ENCODE measurements at regions not wholly inside any gene's neighbourhood (a gene's known extent, or its start where the extent isn't known, plus 50 kb on each side); places are given as distances from the start of the nearest gene placed in this dataset.

DNA sequence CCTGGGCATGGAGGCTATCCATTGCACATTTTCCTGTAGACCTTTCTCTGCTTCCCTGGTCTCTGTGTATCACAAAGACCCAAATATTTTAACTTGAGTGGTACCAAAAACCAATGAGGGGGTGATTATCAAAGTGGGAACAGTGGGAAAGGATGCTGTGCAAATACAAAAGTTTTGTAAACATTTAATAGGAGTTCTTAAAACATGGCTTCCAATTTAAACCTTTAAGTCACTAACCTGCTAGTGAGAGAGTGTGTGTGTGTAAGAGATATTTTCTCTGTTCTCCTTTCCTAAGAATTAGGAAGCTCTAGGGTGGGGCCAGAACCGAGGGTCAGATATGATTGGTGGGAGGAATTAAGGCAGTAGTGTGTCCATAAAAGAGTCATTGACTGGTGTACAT lies 64.5 kb upstream of the ARHGAP5 start:
- Histone ChIP-seq H3K36me3 (no peaks in the 10 kb centered on the region), H3K27ac (no peak overlapping the region), H3K4me1 (no peaks in the 10 kb centered on the region), H3K27me3 (no peaks in the 10 kb centered on the region), H3K4me3 (no peak overlapping the region), H3K9me3 (no peaks in the 10 kb centered on the region)
- TF ChIP-seq, protein P1, sequence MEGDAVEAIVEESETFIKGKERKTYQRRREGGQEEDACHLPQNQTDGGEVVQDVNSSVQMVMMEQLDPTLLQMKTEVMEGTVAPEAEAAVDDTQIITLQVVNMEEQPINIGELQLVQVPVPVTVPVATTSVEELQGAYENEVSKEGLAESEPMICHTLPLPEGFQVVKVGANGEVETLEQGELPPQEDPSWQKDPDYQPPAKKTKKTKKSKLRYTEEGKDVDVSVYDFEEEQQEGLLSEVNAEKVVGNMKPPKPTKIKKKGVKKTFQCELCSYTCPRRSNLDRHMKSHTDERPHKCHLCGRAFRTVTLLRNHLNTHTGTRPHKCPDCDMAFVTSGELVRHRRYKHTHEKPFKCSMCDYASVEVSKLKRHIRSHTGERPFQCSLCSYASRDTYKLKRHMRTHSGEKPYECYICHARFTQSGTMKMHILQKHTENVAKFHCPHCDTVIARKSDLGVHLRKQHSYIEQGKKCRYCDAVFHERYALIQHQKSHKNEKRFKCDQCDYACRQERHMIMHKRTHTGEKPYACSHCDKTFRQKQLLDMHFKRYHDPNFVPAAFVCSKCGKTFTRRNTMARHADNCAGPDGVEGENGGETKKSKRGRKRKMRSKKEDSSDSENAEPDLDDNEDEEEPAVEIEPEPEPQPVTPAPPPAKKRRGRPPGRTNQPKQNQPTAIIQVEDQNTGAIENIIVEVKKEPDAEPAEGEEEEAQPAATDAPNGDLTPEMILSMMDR (IDR thresholded peaks at IDR 0.05): no peak
- no peak for TF ChIP-seq POLR2A (IDR thresholded peaks at IDR 0.05)
- DNase-seq: no peak

DNA sequence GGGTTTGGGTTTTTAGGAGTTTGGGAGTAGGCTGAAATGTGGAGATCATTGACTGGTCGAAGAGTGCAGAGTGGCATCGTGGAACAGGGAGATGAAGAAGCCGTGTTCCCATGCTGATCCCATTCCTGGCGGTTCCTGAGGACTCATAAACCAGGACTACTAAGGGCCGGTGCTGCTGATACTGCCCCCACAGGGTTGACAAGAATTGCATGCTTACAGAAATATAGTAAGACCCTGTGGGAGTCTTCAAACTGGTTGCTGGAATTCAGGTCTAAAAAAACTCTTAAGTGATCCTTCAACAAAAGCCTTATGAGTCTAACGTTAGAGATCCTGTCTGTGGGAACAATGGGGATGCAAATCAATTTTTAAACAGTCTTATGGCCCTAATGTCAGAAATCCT lies 64.0 kb upstream of the ARHGAP5 start:
- TF ChIP-seq POLR2A (IDR thresholded peaks at IDR 0.05): no peak
- TF ChIP-seq, protein P1 (IDR thresholded peaks at IDR 0.05): no peak
- DNase-seq: no peak
- no peaks in the 10 kb centered on the region for H3K36me3 ChIP-seq
- no peaks in the 10 kb centered on the region for H3K9me3 ChIP-seq
- H3K27ac ChIP-seq: no peak overlapping the region
- H3K4me3 ChIP-seq: no peak overlapping the region
- H3K27me3 ChIP-seq: no peaks in the 10 kb centered on the region
- no peaks in the 10 kb centered on the region for H3K4me1 ChIP-seq

DNA sequence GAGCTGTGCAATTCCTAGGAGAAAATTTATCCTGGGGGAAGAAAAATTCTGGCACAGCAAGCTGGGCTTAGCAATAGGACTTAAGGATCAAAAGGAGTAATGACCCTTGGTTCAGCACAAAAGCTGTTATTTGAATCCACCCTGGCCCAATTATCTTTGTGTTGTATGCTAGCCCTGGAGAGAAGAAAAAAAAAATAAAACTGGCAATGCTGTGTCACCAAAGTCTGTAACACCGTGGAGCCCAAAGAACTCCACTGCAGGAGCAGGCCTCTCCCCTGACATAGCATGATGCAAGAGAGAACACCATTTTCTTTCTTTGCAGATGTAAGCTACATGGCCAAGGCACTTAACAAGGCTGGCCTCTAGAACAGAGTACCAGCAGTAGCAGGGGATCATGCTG lies 63.0 kb upstream of the ARHGAP5 start:
- H3K4me1 ChIP-seq: no peaks in the 10 kb centered on the region
- H3K27ac ChIP-seq: no peak overlapping the region
- H3K36me3 ChIP-seq: no peaks in the 10 kb centered on the region
- H3K4me3 ChIP-seq: no peak overlapping the region
- no peaks in the 10 kb centered on the region for H3K9me3 ChIP-seq
- TF ChIP-seq, protein P1 (IDR thresholded peaks at IDR 0.05): no peak
- no peak for TF ChIP-seq POLR2A (IDR thresholded peaks at IDR 0.05)
- DNase-seq: no peak
- no peaks in the 10 kb centered on the region for H3K27me3 ChIP-seq

DNA sequence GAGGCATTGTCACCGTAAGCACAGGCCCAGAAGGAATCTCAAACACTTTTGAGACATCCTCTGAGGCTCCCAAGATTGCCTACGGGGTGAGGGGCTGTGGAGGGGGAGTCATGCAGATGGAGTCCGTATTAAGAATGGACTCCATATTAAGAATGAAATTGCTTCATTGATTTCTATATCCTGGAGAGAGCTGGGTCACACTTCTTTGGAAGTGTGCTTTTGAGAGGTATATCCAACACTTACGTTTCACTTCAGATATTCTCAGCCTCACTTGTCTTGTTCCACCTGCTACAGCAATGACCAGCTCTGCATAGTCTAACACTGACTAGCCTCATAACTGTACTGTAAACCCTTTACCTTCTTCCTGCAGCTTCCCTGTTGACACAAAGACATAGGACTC lies 62.6 kb upstream of the ARHGAP5 start:
- no peaks in the 10 kb centered on the region for H3K36me3 ChIP-seq
- no peak overlapping the region for H3K27ac ChIP-seq
- no peak for TF ChIP-seq POLR2A (IDR thresholded peaks at IDR 0.05)
- TF ChIP-seq, protein P1 (IDR thresholded peaks at IDR 0.05): no peak
- H3K9me3 ChIP-seq: no peaks in the 10 kb centered on the region
- H3K27me3 ChIP-seq: no peaks in the 10 kb centered on the region
- no peak for DNase-seq
- no peaks in the 10 kb centered on the region for H3K4me1 ChIP-seq
- no peak overlapping the region for H3K4me3 ChIP-seq

DNA sequence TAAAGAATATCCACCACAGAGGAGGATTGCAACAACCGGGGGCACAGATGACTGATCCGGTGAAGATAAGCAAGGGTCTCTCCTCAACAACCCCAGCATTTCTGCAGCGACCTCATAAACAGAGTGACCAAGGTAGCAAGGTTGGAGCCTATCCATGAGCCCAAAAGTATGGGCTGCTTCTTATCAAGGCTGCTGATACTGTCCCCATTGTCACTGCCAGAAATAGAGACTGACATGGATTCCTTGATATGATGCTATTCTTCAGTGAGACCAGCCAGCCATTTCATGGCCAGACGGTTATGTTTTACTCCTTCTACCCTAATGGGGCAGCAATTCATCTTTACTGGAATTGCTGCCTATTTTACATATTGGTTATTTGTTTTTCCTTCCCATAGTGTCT lies 61.9 kb upstream of the ARHGAP5 start:
- Histone ChIP-seq H3K4me3 (no peak overlapping the region), H3K27ac (no peak overlapping the region), H3K27me3 (no peaks in the 10 kb centered on the region), H3K9me3 (no peaks in the 10 kb centered on the region), H3K36me3 (no peaks in the 10 kb centered on the region), H3K4me1 (no peaks in the 10 kb centered on the region)
- DNase-seq: no peak
- TF ChIP-seq, protein P1 (IDR thresholded peaks at IDR 0.05): no peak
- TF ChIP-seq POLR2A (IDR thresholded peaks at IDR 0.05): no peak

DNA sequence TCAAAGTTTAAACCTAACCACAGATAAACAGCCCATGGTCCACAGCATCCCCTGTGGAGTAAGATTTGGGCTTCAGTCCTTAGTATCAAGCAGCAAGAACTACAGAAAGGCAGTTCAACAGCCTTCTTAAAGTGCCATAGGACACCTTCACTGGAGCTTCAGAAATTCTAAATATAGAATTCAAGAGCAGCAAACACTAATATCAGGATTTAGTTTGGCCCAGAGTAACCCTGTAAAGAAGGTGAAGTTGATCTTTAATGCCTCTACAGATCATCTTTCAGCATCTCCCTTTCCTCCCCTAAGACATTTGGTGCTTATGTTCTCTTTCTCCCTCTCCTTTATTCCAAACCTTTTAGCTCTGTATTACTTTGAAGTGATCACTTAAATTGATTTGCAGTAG lies 59.5 kb upstream of the ARHGAP5 start:
- no peaks in the 10 kb centered on the region for H3K4me1 ChIP-seq
- H3K27me3 ChIP-seq: no peaks in the 10 kb centered on the region
- no peak overlapping the region for H3K27ac ChIP-seq
- DNase-seq: no peak
- H3K9me3 ChIP-seq: no peaks in the 10 kb centered on the region
- TF ChIP-seq, protein P1 (IDR thresholded peaks at IDR 0.05): no peak
- no peak for TF ChIP-seq POLR2A (IDR thresholded peaks at IDR 0.05)
- H3K4me3 ChIP-seq: no peak overlapping the region
- H3K36me3 ChIP-seq: no peaks in the 10 kb centered on the region
